IMR-90 (cell line): ENCODE measurements at regions not wholly inside any gene's neighbourhood (a gene's known extent, or its start where the extent isn't known, plus 50 kb on each side); places are given as distances from the start of the nearest gene placed in this dataset.
"Not testable (repeated sequence)": the region's sequence is repeated elsewhere in the genome, so short reads cannot be mapped to it uniquely, and the experiment has no call there.

Source experiments
- FOS ChIP-seq: fragments of 150-350 bp; IDR thresholded peaks from 2 replicates; pipeline ENCODE4 v1.6.1; 2016; ENCODE audit warnings: low read depth, low read length
- NFE2L2 ChIP-seq: fragments of 150-350 bp; IDR thresholded peaks from 2 replicates; pipeline ENCODE4 v1.6.1; 2016; ENCODE audit warnings: low read depth, mild to moderate bottlenecking, low read length
- RCOR1 ChIP-seq: IDR thresholded peaks from 2 replicates; pipeline ENCODE4 v1.6.1; 2012; ENCODE audit warnings: mild to moderate bottlenecking, low read length, improper control_type of control experiment; ENCODE audit not compliant: insufficient replicate concordance
- SMC3 ChIP-seq: fragments of 150-350 bp; IDR thresholded peaks from 2 replicates; pipeline ENCODE4 v1.6.1; 2016; ENCODE audit warnings: low read depth, mild to moderate bottlenecking, antibody characterized with exemption, low read length, moderate library complexity
- TF ChIP-seq, protein P1 (sequence below): conservative IDR thresholded peaks from 2 replicates; pipeline ENCODE4 v1.5.1; 2012; ENCODE audit warnings: mild to moderate bottlenecking, low read depth, low read length, improper control_type of control experiment

DNA sequence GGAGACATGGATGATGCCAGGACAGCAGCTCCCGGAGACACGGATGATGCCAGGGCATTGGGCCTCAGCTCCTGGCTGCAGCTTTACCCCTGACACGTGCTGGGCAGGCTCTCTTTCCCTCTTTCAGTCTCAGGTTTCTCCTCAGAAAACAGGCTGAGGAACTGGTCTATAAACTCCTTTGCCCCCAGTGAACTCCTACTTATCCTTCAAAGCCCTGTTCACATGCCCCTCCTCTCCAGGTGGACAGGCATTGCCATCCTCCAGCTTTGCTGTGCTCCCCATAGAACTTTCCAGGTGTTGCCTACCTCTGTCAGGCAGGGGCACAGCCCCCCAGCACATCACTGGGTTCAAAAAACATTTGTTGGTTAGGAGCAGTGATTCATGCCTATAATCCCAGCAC is 198.4 kb downstream of the BANP start:
- TF ChIP-seq, protein P1, sequence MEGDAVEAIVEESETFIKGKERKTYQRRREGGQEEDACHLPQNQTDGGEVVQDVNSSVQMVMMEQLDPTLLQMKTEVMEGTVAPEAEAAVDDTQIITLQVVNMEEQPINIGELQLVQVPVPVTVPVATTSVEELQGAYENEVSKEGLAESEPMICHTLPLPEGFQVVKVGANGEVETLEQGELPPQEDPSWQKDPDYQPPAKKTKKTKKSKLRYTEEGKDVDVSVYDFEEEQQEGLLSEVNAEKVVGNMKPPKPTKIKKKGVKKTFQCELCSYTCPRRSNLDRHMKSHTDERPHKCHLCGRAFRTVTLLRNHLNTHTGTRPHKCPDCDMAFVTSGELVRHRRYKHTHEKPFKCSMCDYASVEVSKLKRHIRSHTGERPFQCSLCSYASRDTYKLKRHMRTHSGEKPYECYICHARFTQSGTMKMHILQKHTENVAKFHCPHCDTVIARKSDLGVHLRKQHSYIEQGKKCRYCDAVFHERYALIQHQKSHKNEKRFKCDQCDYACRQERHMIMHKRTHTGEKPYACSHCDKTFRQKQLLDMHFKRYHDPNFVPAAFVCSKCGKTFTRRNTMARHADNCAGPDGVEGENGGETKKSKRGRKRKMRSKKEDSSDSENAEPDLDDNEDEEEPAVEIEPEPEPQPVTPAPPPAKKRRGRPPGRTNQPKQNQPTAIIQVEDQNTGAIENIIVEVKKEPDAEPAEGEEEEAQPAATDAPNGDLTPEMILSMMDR: not testable (repeated sequence)
- not testable (repeated sequence) for TF ChIP-seq RCOR1, NFE2L2, FOS, SMC3
